GM18511 (cell line): ENCODE measurements at regions not wholly inside any gene's neighbourhood (a gene's known extent, or its start where the extent isn't known, plus 50 kb on each side); places are given as distances from the start of the nearest gene placed in this dataset.

Experiments used
- ATAC-seq: cut with Tn5 transposase; IDR thresholded peaks from one replicate; pipeline ENCODE4 v1.9.1; 2021; ENCODE audit warnings: mild to moderate bottlenecking, moderate library complexity; ENCODE audit not compliant: unreplicated experiment

GRCh38 chr10:28810057-28810870 lies 132.9 kb downstream of the BAMBI start:
- ATAC-seq, result no peak

DNA sequence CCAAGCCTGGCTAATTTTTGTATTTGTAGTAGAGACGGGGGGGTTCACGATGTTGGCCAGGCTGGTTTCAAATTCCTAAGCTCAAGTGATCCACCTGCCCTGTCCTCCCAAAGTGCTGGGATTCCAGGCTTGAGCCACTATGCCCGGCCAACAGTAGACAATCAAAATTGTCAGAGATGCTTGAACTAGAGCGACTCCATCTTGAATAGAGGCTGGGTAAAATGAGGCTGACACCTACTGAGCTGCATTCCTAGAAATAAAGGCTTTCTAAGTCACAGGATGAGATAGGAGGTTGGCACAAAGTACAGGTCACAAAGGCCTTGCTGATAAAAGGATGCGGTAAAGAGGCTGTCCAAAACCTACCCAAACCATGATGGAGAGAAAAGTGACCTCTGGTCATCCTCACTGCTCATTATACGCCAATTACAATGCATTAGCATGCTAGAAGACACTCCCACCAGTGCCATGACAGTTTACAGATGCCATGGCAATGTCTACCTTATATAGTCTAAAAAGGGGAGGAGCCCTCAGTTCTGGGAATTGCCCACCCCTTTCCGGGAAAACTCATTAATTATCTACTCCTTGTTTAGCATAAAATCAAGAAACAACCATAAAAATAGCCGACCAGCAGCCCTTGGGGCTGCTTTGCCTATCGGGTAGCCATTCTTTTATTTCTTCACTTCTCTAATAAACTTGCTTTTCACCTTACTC lies 134.5 kb downstream of the BAMBI start:
- no peak for ATAC-seq

DNA sequence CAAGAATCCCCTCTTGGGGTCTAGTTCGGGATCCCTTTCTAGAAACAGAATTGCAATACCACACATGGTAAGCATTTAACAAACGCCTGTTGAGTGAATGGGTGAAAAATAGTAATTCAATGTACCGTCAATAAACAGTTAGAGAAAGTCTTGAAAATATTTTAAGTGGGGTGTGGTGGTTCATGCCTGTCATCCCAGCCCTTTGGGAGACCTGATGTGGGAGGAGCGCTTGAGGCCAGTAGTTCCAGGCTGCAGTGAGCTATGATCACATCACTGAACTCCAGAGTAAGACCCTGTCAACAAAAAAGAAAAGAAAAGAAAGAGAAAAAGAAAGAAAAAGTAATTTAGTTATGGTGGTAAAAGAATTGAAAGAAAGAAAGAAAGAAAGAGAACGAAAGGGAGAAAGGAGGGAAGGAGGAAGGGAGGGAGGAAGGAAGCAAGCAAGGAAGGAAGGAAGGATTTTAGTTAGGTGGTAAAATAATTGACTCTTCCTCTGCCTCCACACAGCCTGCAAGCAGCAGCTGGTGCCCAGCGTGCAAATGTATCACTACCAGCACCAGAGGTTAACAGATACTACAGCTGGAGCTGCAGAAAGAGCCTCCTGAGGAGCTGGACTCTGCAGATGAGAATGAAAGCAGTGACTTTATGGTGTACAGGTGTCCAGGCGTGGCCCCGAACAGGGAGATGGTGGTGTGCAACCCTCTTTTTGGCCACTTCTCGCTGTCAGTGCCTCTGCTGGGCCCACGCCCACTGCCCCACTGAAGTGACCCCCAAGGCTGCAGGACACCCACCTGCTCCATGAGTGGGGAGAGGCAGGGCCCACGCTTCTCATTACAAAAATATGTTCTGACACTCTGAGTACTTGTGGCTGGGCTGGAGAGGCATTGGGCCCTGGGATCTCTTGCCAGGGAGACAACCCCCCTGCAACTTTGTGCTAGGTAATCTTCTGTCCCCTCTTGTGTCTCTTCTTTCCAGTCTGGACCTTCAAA lies 135.4 kb downstream of the BAMBI start:
- ATAC-seq, result no peak

DNA sequence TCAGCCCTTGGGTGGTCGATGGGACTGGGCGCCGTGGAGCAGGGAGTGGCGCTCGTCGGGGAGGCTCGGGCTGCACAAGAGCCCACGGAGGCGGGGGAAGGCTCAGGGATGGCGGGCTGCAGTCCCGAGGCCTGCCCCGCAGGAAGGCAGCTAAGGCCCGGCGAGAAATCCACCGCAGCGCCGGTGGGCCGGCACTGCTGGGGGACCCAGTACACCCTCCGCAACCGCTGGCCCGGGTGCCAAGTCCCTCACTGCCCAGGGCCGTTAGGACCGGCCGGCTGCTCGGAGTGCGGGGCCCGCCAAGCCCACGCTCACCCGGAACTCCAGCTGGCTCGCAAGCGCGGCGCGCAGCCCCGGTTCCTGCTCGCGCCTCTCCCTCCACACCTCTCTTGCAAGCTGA lies 138.4 kb downstream of the BAMBI start:
- ATAC-seq, result no peak

- no peak for ATAC-seq
Measured at GRCh38 chr10:28822719-28823464, 145.6 kb downstream of the BAMBI start.

DNA sequence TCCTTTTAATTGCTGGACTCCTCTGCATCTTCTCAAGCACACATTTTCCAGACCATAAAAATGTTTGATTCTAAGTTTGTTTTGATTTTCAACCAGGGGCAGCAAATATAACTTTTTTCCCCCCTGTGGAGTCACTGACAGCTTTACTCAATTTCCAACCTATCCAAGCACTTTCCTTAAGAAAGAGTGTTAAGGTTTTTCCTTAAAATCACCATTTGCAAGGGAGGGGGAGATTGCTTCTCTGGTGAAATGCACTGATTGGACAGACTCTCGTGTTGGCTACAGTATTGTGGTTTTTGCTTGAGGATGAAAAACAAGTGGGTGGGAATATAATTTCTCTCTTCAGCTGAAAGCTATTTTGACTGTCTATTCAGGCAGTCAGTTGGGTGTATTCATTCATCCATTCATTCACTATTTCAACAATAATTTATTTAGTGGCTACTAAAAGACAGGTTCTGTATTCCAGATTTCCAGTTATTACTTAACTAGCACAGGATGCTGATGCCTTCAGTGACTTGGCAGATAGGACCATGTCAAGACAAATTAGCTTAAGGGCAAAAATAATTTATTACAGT lies 146.3 kb downstream of the BAMBI start:
- ATAC-seq, result no peak

- no peak for ATAC-seq
Measured at GRCh38 chr10:28833313-28833712, 156.0 kb downstream of the BAMBI start.

DNA sequence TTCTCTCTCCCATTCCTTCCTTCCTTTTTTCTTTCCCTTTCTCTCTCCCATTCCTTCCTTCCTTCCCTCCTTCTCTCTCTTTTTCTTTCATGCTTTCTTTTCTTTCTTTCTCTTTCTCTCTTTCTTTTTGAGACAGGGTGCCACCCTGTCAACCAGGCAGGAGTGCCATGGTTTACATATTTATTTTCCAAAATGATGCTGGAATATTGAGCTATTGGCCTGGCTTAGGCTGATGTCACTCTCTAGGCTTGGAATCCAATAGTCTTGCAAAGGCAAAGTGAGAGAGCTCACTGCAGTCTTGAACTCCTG lies 159.1 kb downstream of the BAMBI start:
- no peak for ATAC-seq

DNA sequence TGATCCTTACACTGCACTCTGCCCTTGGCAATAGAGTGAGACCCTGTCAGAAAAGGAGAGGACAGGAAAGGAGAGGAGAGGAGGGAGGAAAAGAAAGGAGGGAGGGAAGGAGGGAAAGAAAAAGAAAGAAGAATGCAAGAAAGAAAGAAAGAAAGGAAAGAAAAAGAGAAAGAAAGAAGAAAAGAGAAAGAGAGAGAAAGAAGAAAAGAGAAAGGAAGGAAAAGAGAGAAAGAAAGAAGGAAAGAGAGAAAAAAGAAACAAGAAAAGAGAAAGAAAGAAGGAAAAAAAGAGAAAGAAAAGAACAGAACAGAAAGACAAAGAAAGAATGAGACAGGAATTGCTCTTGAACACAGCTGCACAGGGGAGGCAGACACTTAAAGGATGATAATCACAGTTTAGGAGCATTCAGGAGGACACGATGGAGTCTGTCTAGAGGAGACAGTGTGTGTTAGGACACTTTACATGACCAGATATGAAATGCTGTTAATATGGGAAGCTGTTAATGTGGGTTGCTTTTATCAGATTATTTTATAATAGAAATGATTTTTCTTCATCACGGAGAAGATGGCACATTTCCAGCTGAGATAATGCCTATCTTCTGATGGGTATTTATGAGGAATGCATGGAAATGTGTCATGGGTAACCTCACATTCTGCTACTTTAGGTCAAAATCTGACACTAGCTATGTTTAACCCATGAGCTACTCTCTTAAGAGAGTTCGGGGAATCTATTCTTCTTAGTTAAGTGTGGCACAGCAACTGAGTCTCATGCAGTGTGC lies 160.5 kb downstream of the BAMBI start:
- no peak for ATAC-seq

- ATAC-seq, result no peak
Measured at GRCh38 chr10:28838908-28839307, 161.6 kb downstream of the BAMBI start.

GRCh38 chr10:28839600-28840007 lies 162.3 kb downstream of the BAMBI start:
- no peak for ATAC-seq

GRCh38 chr10:28840202-28840601 lies 162.9 kb downstream of the BAMBI start:
- ATAC-seq, result no peak

- ATAC-seq, result no peak
Measured at GRCh38 chr10:28840971-28841370, 163.7 kb downstream of the BAMBI start.

DNA sequence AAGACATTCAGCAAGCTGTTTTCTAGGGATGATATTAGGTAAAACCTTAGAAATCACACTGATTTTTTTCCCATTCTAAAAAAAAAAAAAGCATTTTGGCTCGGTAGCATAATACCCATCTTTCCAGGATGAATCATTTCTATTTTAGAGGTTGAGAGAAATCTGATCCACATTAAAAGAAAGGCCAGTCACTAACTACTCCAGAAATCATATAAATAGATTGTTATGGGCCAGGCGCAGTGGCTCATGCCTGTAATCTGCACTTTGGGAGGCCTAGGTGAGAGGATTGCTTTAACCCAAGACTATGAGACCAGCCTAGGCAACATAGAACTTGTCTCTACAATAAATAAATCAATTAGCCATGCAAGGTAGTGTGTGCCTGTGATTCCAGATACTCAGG lies 164.3 kb downstream of the BAMBI start:
- ATAC-seq, result no peak

DNA sequence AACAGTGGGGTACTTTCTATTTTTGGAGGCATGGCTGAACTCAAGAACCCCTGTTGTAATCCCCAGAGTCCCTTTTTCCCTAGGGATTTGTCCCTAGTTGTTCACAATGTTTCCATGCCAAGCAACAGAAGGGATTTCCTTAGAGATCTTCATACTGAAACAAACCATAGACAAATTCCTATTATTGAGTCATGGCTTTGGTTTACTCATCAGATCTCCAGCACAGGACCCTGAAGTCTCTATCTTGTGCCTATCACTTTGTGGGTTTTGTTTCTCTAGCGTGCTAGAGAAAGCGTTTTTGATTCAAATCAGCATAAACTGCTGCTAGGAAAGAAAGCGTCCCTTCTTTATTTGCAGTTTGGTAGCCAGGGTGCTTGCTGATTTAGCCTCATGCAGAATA lies 165.0 kb downstream of the BAMBI start:
- ATAC-seq, result no peak

DNA sequence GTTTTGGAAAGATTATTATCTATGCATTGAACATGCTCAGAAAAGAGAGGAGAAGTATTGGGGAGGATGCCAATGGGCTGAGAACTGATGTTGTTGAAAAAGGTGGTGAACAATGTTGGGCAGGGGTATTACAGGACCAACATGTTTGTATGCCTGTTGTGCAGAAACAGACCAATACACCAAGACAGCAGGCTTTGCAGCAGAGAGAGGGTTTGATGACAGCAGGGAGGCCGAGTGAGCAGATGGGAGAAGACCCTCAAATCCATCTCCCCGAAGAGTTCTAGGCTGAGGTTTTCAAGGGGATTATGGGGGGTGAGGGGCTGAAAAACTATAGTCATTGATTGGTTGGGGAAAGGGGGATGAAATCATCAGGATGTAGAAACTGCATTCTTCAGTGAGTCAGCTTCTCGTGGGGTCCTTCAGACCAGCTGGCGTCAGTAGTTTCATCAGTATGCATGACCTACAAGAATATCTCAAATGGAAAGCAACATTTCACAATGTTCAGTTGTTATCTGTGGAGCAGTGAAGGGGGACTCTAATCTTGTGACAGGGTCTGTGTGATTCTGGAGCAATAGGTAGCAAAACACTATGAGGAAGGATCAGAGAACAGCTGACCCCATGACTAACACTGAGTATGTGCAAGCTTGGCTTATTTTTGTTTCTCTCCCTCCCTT lies 167.8 kb downstream of the BAMBI start:
- ATAC-seq, result no peak

GRCh38 chr10:28849309-28849708 lies 172.0 kb downstream of the BAMBI start:
- no peak for ATAC-seq

DNA sequence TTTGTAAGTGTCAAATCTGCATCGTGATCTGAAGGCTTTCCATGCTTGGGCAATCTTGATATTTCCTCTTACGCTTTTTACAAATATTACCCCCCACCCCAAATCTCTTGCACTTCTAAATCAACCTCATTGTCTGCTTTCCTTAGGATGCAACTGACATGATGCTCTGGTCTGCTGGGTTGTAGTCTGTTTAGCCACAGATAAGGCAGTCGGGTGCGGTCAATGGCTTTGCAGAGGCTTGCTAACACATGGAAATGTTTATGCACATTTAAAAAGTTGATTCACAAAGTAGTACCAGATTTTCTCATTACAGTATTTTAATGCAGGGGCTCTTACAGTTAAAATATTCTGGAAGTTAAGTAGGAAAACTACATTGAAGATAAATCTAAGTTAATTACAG lies 172.5 kb downstream of the BAMBI start:
- no peak for ATAC-seq

- no peak for ATAC-seq
Measured at GRCh38 chr10:28850784-28851183, 173.5 kb downstream of the BAMBI start.
